ENCODE measurements at regions not wholly inside any gene's neighbourhood (a gene's known extent, or its start where the extent isn't known, plus 50 kb on each side); places are given as distances from the start of the nearest gene placed in this dataset.
"Not testable (repeated sequence)": the region's sequence is repeated elsewhere in the genome, so short reads cannot be mapped to it uniquely, and the experiment has no call there.

- no peaks in the 10 kb centered on the region for H3K9me3 ChIP-seq (ENCODE audit: control insufficient read depth, insufficient read depth, low read length)
- no peaks in the 10 kb centered on the region for H3K27me3 ChIP-seq (ENCODE audit: control insufficient read depth, insufficient read depth, low read length)
- WGBS (ENCODE audit: insufficient coverage, insufficient read length): no CpG with 5 or more reads among the region's 3 CpGs
- no peak for DNase-seq (ENCODE audit: low read depth, low spot score)
- no peak overlapping the region for H3K4me3 ChIP-seq (ENCODE audit: low read length)
- H3K4me1 ChIP-seq (ENCODE audit: control insufficient read depth, insufficient read depth, low read length): no peaks in the 10 kb centered on the region
- no peak overlapping the region for H3K27ac ChIP-seq (ENCODE audit: low read length)
- no peaks in the 10 kb centered on the region for H3K36me3 ChIP-seq (ENCODE audit: control insufficient read depth, insufficient read depth, low read length)
Measured at GRCh38 chr1:188719735-188720134, 1757.9 kb downstream of the BRINP3 start.

GRCh38 chr1:188723332-188724020 lies 1754.2 kb downstream of the BRINP3 start:
- no peaks in the 10 kb centered on the region for H3K9me3 ChIP-seq (ENCODE audit: control insufficient read depth, insufficient read depth, low read length)
- WGBS (ENCODE audit: insufficient coverage, insufficient read length): no CpG with 5 or more reads among the region's 2 CpGs
- no peaks in the 10 kb centered on the region for H3K36me3 ChIP-seq (ENCODE audit: control insufficient read depth, insufficient read depth, low read length)
- H3K27me3 ChIP-seq (ENCODE audit: control insufficient read depth, insufficient read depth, low read length): no peaks in the 10 kb centered on the region
- H3K4me3 ChIP-seq (ENCODE audit: low read length): no peak overlapping the region
- no peak overlapping the region for H3K27ac ChIP-seq (ENCODE audit: low read length)
- no peaks in the 10 kb centered on the region for H3K4me1 ChIP-seq (ENCODE audit: control insufficient read depth, insufficient read depth, low read length)
- DNase-seq (ENCODE audit: low read depth, low spot score): no peak

DNA sequence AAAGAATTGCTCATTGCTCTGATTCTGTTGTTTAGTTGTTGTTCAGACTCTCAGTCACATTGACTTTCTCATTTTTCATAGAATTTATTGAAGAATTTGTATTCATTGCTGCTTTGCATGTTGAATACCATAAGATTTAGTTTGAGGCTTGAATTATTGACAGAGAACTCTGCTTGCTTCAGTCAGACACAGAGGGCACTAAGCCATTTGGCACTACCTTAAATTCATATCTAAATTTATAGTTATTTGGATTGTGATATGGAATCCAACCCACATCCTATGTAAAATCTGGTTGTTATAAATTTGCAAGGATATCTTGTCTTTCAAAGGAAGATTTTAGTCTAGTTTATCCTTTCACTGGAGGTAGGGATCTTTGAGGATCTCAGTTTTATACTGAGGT lies 1748.6 kb downstream of the BRINP3 start:
- H3K4me3 ChIP-seq (ENCODE audit: low read length): no peak overlapping the region
- no peaks in the 10 kb centered on the region for H3K36me3 ChIP-seq (ENCODE audit: control insufficient read depth, insufficient read depth, low read length)
- H3K27me3 ChIP-seq (ENCODE audit: control insufficient read depth, insufficient read depth, low read length): no peaks in the 10 kb centered on the region
- H3K9me3 ChIP-seq (ENCODE audit: control insufficient read depth, insufficient read depth, low read length): no peaks in the 10 kb centered on the region
- no peak for DNase-seq (ENCODE audit: low read depth, low spot score)
- H3K4me1 ChIP-seq (ENCODE audit: control insufficient read depth, insufficient read depth, low read length): no peaks in the 10 kb centered on the region
- H3K27ac ChIP-seq (ENCODE audit: low read length): no peak overlapping the region

GRCh38 chr1:188735567-188735966 lies 1742.1 kb downstream of the BRINP3 start:
- no peak for DNase-seq (ENCODE audit: low read depth, low spot score)

GRCh38 chr1:188749275-188749674 lies 1728.4 kb downstream of the BRINP3 start:
- not testable (repeated sequence) for H3K9me3 ChIP-seq (ENCODE audit: control insufficient read depth, insufficient read depth, low read length); H3K27ac ChIP-seq (ENCODE audit: low read length); H3K4me3 ChIP-seq (ENCODE audit: low read length); DNase-seq (ENCODE audit: low read depth, low spot score); H3K27me3 ChIP-seq (ENCODE audit: control insufficient read depth, insufficient read depth, low read length); H3K4me1 ChIP-seq (ENCODE audit: control insufficient read depth, insufficient read depth, low read length); H3K36me3 ChIP-seq (ENCODE audit: control insufficient read depth, insufficient read depth, low read length)
- WGBS (ENCODE audit: insufficient coverage, insufficient read length): no CpG with 5 or more reads among the region's 3 CpGs

More at GRCh38 chr1:188735567-188735966, 1742.1 kb downstream of the BRINP3 start:
- no peak overlapping the region for H3K27ac ChIP-seq (ENCODE audit: low read length)
- H3K4me1 ChIP-seq (ENCODE audit: control insufficient read depth, insufficient read depth, low read length): no peaks in the 10 kb centered on the region
- H3K36me3 ChIP-seq (ENCODE audit: control insufficient read depth, insufficient read depth, low read length): no peaks in the 10 kb centered on the region
- H3K27me3 ChIP-seq (ENCODE audit: control insufficient read depth, insufficient read depth, low read length): no peaks in the 10 kb centered on the region
- no peak overlapping the region for H3K4me3 ChIP-seq (ENCODE audit: low read length)
- no CpG with 5 or more reads among the region's 4 CpGs for WGBS (ENCODE audit: insufficient coverage, insufficient read length)
- H3K9me3 ChIP-seq (ENCODE audit: control insufficient read depth, insufficient read depth, low read length): no peaks in the 10 kb centered on the region

- H3K36me3 ChIP-seq (ENCODE audit: control insufficient read depth, insufficient read depth, low read length); H3K4me1 ChIP-seq (ENCODE audit: control insufficient read depth, insufficient read depth, low read length); H3K27ac ChIP-seq (ENCODE audit: low read length); H3K4me3 ChIP-seq (ENCODE audit: low read length); DNase-seq (ENCODE audit: low read depth, low spot score); H3K9me3 ChIP-seq (ENCODE audit: control insufficient read depth, insufficient read depth, low read length); H3K27me3 ChIP-seq (ENCODE audit: control insufficient read depth, insufficient read depth, low read length): not testable (repeated sequence)
- WGBS (ENCODE audit: insufficient coverage, insufficient read length): no CpG with 5 or more reads among the region's 3 CpGs
Measured at GRCh38 chr1:188752027-188752426, 1725.6 kb downstream of the BRINP3 start.

DNA sequence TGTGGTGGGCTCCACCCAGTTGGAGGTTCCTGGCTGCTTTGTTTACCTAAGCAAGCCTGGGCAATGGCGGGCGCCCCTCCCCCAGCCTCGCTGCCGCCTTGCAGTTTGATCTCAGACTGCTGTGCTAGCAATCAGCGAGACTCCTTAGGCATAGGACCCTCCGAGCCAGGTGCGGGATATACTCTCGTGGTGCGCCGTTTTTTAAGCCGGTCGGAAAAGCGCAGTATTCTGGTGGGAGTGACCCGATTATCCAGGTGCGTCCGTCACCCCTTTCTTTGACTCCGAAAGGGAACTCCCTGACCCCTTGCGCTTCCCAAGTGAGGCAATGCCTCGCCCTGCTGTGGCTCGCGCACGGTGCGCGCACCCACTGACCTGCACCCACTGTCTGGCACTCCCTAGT lies 1719.9 kb downstream of the BRINP3 start:
- not testable (repeated sequence) for H3K27me3 ChIP-seq (ENCODE audit: control insufficient read depth, insufficient read depth, low read length); H3K36me3 ChIP-seq (ENCODE audit: control insufficient read depth, insufficient read depth, low read length); H3K27ac ChIP-seq (ENCODE audit: low read length); H3K4me3 ChIP-seq (ENCODE audit: low read length); H3K9me3 ChIP-seq (ENCODE audit: control insufficient read depth, insufficient read depth, low read length); DNase-seq (ENCODE audit: low read depth, low spot score); H3K4me1 ChIP-seq (ENCODE audit: control insufficient read depth, insufficient read depth, low read length)
- no CpG with 5 or more reads among the region's 24 CpGs for WGBS (ENCODE audit: insufficient coverage, insufficient read length)

- Histone ChIP-seq H3K36me3 (ENCODE audit: control insufficient read depth, insufficient read depth, low read length) (no peaks in the 10 kb centered on the region), H3K9me3 (ENCODE audit: control insufficient read depth, insufficient read depth, low read length) (no peaks in the 10 kb centered on the region), H3K4me1 (ENCODE audit: control insufficient read depth, insufficient read depth, low read length) (no peaks in the 10 kb centered on the region), H3K4me3 (ENCODE audit: low read length) (no peak overlapping the region), H3K27ac (ENCODE audit: low read length) (no peak overlapping the region), H3K27me3 (ENCODE audit: control insufficient read depth, insufficient read depth, low read length) (no peaks in the 10 kb centered on the region)
- no peak for DNase-seq (ENCODE audit: low read depth, low spot score)
- no CpG with 5 or more reads among the region's 1 CpG for WGBS (ENCODE audit: insufficient coverage, insufficient read length)
Measured at GRCh38 chr1:188761226-188761625, 1716.4 kb downstream of the BRINP3 start.

- no CpG with 5 or more reads among the region's 2 CpGs for WGBS (ENCODE audit: insufficient coverage, insufficient read length)
Measured at GRCh38 chr1:188762166-188762743, 1715.4 kb downstream of the BRINP3 start.

GRCh38 chr1:188763541-188763940 lies 1714.1 kb downstream of the BRINP3 start:
- DNase-seq (ENCODE audit: low read depth, low spot score): no peak
- no peaks in the 10 kb centered on the region for H3K27me3 ChIP-seq (ENCODE audit: control insufficient read depth, insufficient read depth, low read length)
- no peaks in the 10 kb centered on the region for H3K36me3 ChIP-seq (ENCODE audit: control insufficient read depth, insufficient read depth, low read length)
- WGBS (ENCODE audit: insufficient coverage, insufficient read length): no CpG with 5 or more reads among the region's 3 CpGs
- no peaks in the 10 kb centered on the region for H3K9me3 ChIP-seq (ENCODE audit: control insufficient read depth, insufficient read depth, low read length)
- H3K4me1 ChIP-seq (ENCODE audit: control insufficient read depth, insufficient read depth, low read length): no peaks in the 10 kb centered on the region
- H3K4me3 ChIP-seq (ENCODE audit: low read length): no peak overlapping the region
- no peak overlapping the region for H3K27ac ChIP-seq (ENCODE audit: low read length)

More at GRCh38 chr1:188762166-188762743, 1715.4 kb downstream of the BRINP3 start:
- no peak for DNase-seq (ENCODE audit: low read depth, low spot score)
- Histone ChIP-seq H3K4me1 (ENCODE audit: control insufficient read depth, insufficient read depth, low read length) (no peaks in the 10 kb centered on the region), H3K27ac (ENCODE audit: low read length) (no peak overlapping the region), H3K36me3 (ENCODE audit: control insufficient read depth, insufficient read depth, low read length) (no peaks in the 10 kb centered on the region), H3K4me3 (ENCODE audit: low read length) (no peak overlapping the region), H3K9me3 (ENCODE audit: control insufficient read depth, insufficient read depth, low read length) (no peaks in the 10 kb centered on the region), H3K27me3 (ENCODE audit: control insufficient read depth, insufficient read depth, low read length) (no peaks in the 10 kb centered on the region)

GRCh38 chr1:188769181-188769580 lies 1708.5 kb downstream of the BRINP3 start:
- no peaks in the 10 kb centered on the region for H3K36me3 ChIP-seq (ENCODE audit: control insufficient read depth, insufficient read depth, low read length)
- no peak overlapping the region for H3K27ac ChIP-seq (ENCODE audit: low read length)
- H3K4me1 ChIP-seq (ENCODE audit: control insufficient read depth, insufficient read depth, low read length): no peaks in the 10 kb centered on the region; the same call in 1 of the 2 replicates
- no peak overlapping the region for H3K4me3 ChIP-seq (ENCODE audit: low read length)
- WGBS (ENCODE audit: insufficient coverage, insufficient read length): no CpG with 5 or more reads among the region's 11 CpGs
- no peaks in the 10 kb centered on the region for H3K27me3 ChIP-seq (ENCODE audit: control insufficient read depth, insufficient read depth, low read length)
- no peak for DNase-seq (ENCODE audit: low read depth, low spot score)
- no peaks in the 10 kb centered on the region for H3K9me3 ChIP-seq (ENCODE audit: control insufficient read depth, insufficient read depth, low read length)

All from iPS DF 6.9 (cell line).